RWPE1 (cell line): ENCODE measurements at regions not wholly inside any gene's neighbourhood (a gene's known extent, or its start where the extent isn't known, plus 50 kb on each side); places are given as distances from the start of the nearest gene placed in this dataset.
"Not testable (repeated sequence)": the region's sequence is repeated elsewhere in the genome, so short reads cannot be mapped to it uniquely, and the experiment has no call there.

Source experiments
- CTCF ChIA-PET: fragments of 350-600 bp; sonication (Branson Sonifier 250); formaldehyde crosslinking; extraction: SDS; loops from one replicate; lab custom pipeline; 2021; lab: Yijun Ruan, JAX
- POLR2A ChIA-PET: fragments of 400-600 bp; formaldehyde crosslinking; extraction: SDS; loops from one replicate; lab custom pipeline; 2020; ENCODE audit warnings: antibody characterized with exemption; ENCODE audit not compliant: low non-redundant PET; lab: Yijun Ruan, JAX
- DNase-seq: peaks from one replicate; pipeline ENCODE4 v3.0.0; 2012; ENCODE audit warnings: low spot score
- H3K27ac ChIP-seq: fragments of 450-650 bp; 2 replicates; pipeline ENCODE4 v1.5.1; 2017
- CTCF ChIP-seq: fragments of 450-650 bp; conservative IDR thresholded peaks from 2 replicates; pipeline ENCODE4 v1.5.1; 2017; ENCODE audit warnings: low read depth, mild to moderate bottlenecking

- CTCF ChIA-PET, H3K27ac ChIP-seq, DNase-seq, POLR2A ChIA-PET: not testable (repeated sequence)
Observed at GRCh38 chr17:18546514-18547398, 70.2 kb downstream of the LGALS9C start.

DNA sequence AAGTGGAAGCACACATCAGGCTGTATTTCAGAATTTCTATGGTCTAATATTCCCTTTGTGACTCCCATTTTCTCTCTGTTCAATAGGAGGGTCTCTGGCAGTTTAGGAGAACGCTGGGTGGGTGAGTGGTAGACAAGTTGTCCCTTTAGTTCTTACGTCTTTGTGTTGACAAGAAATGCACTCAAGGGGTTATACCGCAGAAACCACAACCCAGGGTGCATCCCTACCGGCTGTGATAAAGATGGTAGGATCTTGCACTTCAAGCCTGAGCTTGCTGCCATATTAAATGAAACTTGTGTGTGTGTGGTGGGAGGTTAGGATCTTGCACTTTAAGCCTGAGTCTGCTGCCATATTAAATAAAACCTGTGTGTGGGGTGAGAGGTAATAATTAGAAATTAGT, 80.5 kb downstream of the LGALS9C start:
- POLR2A ChIA-PET, H3K27ac ChIP-seq, CTCF ChIA-PET, DNase-seq: not testable (repeated sequence)

DNA sequence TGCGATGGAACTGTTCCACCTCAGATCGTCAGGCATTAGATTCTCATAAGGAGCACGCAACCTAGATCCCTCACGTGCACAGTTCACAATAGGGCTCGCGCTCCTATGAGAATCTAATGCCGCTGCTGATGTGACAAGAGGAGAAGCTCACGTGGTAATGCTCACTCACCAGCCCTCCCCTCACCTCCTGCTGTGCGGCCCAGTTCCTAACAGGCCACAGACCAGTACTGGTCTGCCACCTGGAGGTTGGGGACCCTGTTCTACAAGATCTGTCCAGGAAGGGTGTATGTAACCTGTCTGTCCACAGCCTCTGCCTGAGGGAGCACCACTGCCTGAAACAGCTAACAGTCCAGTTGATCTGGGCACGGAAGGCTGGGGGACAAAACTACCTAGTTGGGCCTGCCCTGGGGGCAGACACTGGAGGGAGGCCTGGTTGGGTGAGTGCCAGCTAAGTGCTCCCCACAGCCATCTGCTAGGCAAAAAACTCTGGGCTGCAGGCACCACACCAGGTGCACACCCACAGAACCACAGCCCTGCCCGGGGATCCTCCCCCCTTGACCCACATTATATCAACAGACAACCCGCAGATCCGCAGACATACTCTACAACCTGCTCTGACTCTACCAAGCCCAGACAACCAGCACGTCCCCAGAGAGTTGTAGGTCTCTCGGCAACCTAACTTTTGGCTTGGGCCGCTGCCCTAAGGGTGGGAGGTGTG, 80.7 kb downstream of the TBC1D28 start:
- H3K27ac ChIP-seq, DNase-seq, POLR2A ChIA-PET, CTCF ChIA-PET: not testable (repeated sequence)

GRCh38 chr17:18564099-18564448, 80.1 kb downstream of the TBC1D28 start:
- POLR2A ChIA-PET, CTCF ChIA-PET, H3K27ac ChIP-seq, DNase-seq: not testable (repeated sequence)
- TF ChIP-seq CTCF: peak; percentile 45

DNA sequence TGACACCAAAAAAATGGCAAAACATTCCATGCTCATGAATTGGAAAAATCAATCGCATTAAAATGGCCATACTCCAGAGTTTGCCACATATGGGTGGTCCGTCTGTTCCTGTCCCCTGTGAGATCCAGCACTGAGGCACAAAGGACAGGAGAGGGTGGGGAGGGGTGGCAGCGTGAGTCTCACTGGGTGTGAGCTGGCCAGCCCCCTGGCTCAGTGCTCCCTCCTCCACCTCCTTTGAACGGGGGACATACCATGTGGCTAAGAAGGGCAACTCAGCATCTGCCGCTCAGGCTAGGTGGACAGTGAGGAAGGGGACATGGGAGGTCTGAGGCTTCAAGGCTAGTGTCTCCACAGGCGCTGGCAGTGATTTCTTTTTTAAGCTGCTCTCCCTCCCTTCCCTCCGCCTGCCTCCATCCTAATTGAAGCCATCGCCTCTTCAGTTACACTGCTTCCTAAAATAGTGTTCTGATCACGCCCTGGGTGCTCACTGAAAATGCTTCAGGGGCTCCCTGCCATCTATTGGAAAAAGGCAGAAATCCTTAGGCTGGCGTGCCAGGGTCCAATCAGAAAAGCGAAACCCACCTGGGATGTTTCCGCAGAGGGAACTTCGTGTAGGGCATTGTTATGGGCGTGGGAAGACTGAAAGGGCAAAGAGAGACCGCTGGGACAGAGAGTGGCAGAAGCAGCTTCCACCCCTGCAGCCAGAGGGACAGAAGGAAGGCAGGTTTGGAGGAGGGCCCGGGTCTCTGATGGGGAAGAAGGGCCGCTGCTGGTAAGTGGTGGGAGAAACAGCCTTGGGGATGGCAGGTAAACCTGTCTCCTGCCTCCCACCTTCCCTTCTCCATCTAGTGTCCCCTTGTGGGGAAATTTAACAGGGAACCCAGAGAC, 75.8 kb downstream of the TBC1D28 start:
- CTCF ChIA-PET, POLR2A ChIA-PET, DNase-seq: not testable (repeated sequence)
- peak overlapping the region; percentile 46 for H3K27ac ChIP-seq

- DNase-seq: peak; percentile 1
Observed at GRCh38 chr17:18569489-18569913, 74.7 kb downstream of the TBC1D28 start.

DNA sequence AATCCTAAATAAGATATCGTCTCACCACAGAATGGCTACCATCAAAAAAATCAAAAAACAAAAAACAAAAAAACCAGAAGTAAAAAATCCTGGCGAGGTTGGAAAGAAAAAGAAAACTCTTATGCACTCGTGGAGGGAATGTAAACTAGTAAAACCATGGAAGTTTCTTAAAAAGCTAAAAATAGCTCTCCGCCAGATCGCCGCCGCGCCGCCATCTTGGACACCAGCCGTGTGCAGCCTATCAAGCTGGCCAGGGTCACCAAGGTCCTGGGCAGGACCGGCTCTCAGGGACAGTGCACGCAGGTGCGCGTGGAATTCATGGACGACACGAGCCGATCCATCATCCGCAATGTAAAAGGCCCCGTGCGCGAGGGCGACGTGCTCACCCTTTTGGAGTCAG, 71.7 kb downstream of the TBC1D28 start:
- POLR2A ChIA-PET: not testable (repeated sequence)

More at GRCh38 chr17:18569489-18569913, 74.7 kb downstream of the TBC1D28 start:
- H3K27ac ChIP-seq, POLR2A ChIA-PET, CTCF ChIA-PET: not testable (repeated sequence)

GRCh38 chr17:18574137-18574536, 70.1 kb downstream of the TBC1D28 start:
- POLR2A ChIA-PET, CTCF ChIA-PET, H3K27ac ChIP-seq, DNase-seq: not testable (repeated sequence)

More for the DNA sequence above, 71.7 kb downstream of the TBC1D28 start:
- H3K27ac ChIP-seq, DNase-seq, CTCF ChIA-PET: not testable (repeated sequence)
